Kidney tubule cell (primary cell): ENCODE measurements at regions not wholly inside any gene's neighbourhood (a gene's known extent, or its start where the extent isn't known, plus 50 kb on each side); places are given as distances from the start of the nearest gene placed in this dataset.
"Not testable (repeated sequence)": the region's sequence is repeated elsewhere in the genome, so short reads cannot be mapped to it uniquely, and the experiment has no call there.

Experiments used
- DNase-seq: peaks from one replicate; pipeline ENCODE4 v3.0.0-alpha.2; 2018; ENCODE audit warnings: low spot score

GRCh38 chr5:23451156-23451555, 56.3 kb upstream of the PRDM9 start:
- peak; percentile 44 for DNase-seq

- no peak for DNase-seq
Measured at GRCh38 chr5:23450187-23450586, 57.2 kb upstream of the PRDM9 start.

- DNase-seq, result no peak
Measured at GRCh38 chr5:23448627-23449026, 58.8 kb upstream of the PRDM9 start.

GRCh38 chr5:23446424-23446823, 61.0 kb upstream of the PRDM9 start:
- peak; percentile 25 for DNase-seq

- no peak for DNase-seq
Measured at GRCh38 chr5:23445573-23445972, 61.8 kb upstream of the PRDM9 start.

- no peak for DNase-seq
Measured at GRCh38 chr5:23440703-23441102, 66.7 kb upstream of the PRDM9 start.

GRCh38 chr5:23437011-23437410, 70.4 kb upstream of the PRDM9 start:
- DNase-seq, result no peak

GRCh38 chr5:23433534-23434315, 73.7 kb upstream of the PRDM9 start:
- no peak for DNase-seq

- no peak for DNase-seq
Measured at GRCh38 chr5:23428705-23429104, 78.7 kb upstream of the PRDM9 start.

GRCh38 chr5:23420214-23420613, 87.2 kb upstream of the PRDM9 start:
- peak; percentile 44 for DNase-seq

- peak; percentile 74 for DNase-seq
Measured at GRCh38 chr5:23419115-23419514, 88.3 kb upstream of the PRDM9 start.

GRCh38 chr5:23412515-23412914, 94.9 kb upstream of the PRDM9 start:
- DNase-seq, result no peak

GRCh38 chr5:23411994-23412393, 95.4 kb upstream of the PRDM9 start:
- DNase-seq, result no peak

GRCh38 chr5:23411200-23411599, 96.2 kb upstream of the PRDM9 start:
- no peak for DNase-seq

- DNase-seq, result not testable (repeated sequence)
Measured at GRCh38 chr5:23410775-23411174, 96.6 kb upstream of the PRDM9 start.

- DNase-seq, result no peak
Measured at GRCh38 chr5:23405316-23406068, 101.9 kb upstream of the PRDM9 start.

- no peak for DNase-seq
Measured at GRCh38 chr5:23402585-23402984, 104.8 kb upstream of the PRDM9 start.

- no peak for DNase-seq
Measured at GRCh38 chr5:23400951-23401350, 106.5 kb upstream of the PRDM9 start.

GRCh38 chr5:23396346-23396745, 111.1 kb upstream of the PRDM9 start:
- no peak for DNase-seq

- no peak for DNase-seq
Measured at GRCh38 chr5:23389291-23390101, 117.9 kb upstream of the PRDM9 start.

GRCh38 chr5:23385036-23385435, 122.4 kb upstream of the PRDM9 start:
- DNase-seq, result no peak

- no peak for DNase-seq
Measured at GRCh38 chr5:23372177-23372576, 135.2 kb upstream of the PRDM9 start.

- DNase-seq, result no peak
Measured at GRCh38 chr5:23368393-23368792, 139.0 kb upstream of the PRDM9 start.
